ENCODE measurements at regions not wholly inside any gene's neighbourhood (a gene's known extent, or its start where the extent isn't known, plus 50 kb on each side); places are given as distances from the start of the nearest gene placed in this dataset.
"Not testable (repeated sequence)": the region's sequence is repeated elsewhere in the genome, so short reads cannot be mapped to it uniquely, and the experiment has no call there.

DNA sequence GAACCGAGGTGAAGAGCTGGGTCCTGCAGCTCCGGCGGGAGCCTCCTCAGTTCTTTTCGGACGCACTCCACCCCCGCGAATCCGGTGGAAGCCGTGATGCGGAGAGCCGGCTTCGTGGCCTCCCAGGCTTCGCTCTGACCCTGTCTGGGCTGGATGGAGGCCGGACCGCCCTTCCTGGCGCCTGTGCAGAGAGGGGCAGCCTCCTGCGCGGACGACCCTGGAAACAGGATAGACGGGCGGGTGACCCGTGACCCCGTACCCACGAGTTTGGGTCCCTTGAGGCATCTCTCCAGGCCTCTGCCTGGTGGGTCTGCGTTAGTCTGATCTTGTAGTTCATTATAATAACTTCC is 136.0 kb downstream of the FOXD4L6 start:
- TF ChIP-seq, protein P1, sequence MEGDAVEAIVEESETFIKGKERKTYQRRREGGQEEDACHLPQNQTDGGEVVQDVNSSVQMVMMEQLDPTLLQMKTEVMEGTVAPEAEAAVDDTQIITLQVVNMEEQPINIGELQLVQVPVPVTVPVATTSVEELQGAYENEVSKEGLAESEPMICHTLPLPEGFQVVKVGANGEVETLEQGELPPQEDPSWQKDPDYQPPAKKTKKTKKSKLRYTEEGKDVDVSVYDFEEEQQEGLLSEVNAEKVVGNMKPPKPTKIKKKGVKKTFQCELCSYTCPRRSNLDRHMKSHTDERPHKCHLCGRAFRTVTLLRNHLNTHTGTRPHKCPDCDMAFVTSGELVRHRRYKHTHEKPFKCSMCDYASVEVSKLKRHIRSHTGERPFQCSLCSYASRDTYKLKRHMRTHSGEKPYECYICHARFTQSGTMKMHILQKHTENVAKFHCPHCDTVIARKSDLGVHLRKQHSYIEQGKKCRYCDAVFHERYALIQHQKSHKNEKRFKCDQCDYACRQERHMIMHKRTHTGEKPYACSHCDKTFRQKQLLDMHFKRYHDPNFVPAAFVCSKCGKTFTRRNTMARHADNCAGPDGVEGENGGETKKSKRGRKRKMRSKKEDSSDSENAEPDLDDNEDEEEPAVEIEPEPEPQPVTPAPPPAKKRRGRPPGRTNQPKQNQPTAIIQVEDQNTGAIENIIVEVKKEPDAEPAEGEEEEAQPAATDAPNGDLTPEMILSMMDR (IDR thresholded peaks at IDR 0.05), result not testable (repeated sequence)
- TF ChIP-seq POLR2A, EP300, POLR2AphosphoS5 (IDR thresholded peaks at IDR 0.05): not testable (repeated sequence)

Measured in sigmoid colon (tissue), 4 donors.